Upper lobe of left lung (tissue), 4 donors: ENCODE measurements at regions not wholly inside any gene's neighbourhood (a gene's known extent, or its start where the extent isn't known, plus 50 kb on each side); places are given as distances from the start of the nearest gene placed in this dataset.

Experiments
- EP300 ChIP-seq, 4 donors: sonication (generic); formaldehyde crosslinking; IDR thresholded peaks; one replicate each; pipeline ENCODE4 v1.5.1; 2017; ENCODE audit warnings: antibody characterized with exemption in 4 of 4, control low read depth in 2 of 4
- POLR2A ChIP-seq, 4 donors: fragments of 450-650 bp; IDR thresholded peaks; one replicate each; pipeline ENCODE4 v1.5.1; 2016 to 2017; ENCODE audit warnings: antibody characterized with exemption in 4 of 4, mild to moderate bottlenecking in 2 of 4
- POLR2AphosphoS5 ChIP-seq, 2 donors: sonication (generic); formaldehyde crosslinking; IDR thresholded peaks; one replicate each; pipeline ENCODE4 v1.5.1; 2017; ENCODE audit warnings: antibody characterized with exemption in 2 of 2
- TF ChIP-seq, protein P1 (sequence below), 6 experiments: fragments of 450-650 bp in 4 of 6; fragments of 200-600 bp in 2 of 6; sonication (generic) in 2 of 6; IDR thresholded peaks; one replicate each; pipeline ENCODE4 v1.5.1; 2016 to 2019; ENCODE audit warnings: antibody characterized with exemption in 6 of 6

DNA sequence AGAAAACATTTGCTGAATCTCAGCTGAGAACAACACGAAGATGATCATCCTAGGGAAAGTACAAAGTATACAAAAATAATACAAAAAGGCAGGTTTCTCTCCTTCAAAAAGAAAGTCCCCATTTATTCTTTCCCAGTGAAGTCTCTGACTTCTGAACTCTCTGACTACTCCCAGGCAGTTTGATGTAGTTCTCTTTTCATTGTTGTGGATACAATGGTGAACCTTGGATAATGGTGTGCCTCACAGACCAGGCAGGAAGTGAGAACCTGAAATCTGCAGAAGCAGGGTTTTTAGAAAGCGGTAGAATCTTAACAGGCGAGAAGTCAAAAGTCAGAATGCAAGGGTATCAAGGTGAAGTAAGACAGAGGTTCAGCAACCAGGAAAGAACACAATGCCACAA is 150.8 kb upstream of the NRP1 start:
- TF ChIP-seq, protein P1, sequence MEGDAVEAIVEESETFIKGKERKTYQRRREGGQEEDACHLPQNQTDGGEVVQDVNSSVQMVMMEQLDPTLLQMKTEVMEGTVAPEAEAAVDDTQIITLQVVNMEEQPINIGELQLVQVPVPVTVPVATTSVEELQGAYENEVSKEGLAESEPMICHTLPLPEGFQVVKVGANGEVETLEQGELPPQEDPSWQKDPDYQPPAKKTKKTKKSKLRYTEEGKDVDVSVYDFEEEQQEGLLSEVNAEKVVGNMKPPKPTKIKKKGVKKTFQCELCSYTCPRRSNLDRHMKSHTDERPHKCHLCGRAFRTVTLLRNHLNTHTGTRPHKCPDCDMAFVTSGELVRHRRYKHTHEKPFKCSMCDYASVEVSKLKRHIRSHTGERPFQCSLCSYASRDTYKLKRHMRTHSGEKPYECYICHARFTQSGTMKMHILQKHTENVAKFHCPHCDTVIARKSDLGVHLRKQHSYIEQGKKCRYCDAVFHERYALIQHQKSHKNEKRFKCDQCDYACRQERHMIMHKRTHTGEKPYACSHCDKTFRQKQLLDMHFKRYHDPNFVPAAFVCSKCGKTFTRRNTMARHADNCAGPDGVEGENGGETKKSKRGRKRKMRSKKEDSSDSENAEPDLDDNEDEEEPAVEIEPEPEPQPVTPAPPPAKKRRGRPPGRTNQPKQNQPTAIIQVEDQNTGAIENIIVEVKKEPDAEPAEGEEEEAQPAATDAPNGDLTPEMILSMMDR (IDR thresholded peaks at IDR 0.05), result no peak
- TF ChIP-seq POLR2A (IDR thresholded peaks at IDR 0.05), result no peak
- TF ChIP-seq POLR2AphosphoS5 (IDR thresholded peaks at IDR 0.05), result no peak
- TF ChIP-seq EP300 (IDR thresholded peaks at IDR 0.05), result no peak
